CD14-positive monocyte (primary cell): ENCODE measurements at regions not wholly inside any gene's neighbourhood (a gene's known extent, or its start where the extent isn't known, plus 50 kb on each side); places are given as distances from the start of the nearest gene placed in this dataset.

Experiments
- DNase-seq, 3 donors: peaks; one replicate each; pipeline ENCODE4 v3.0.0-alpha.2; 2011 to 2022
- H2AFZ ChIP-seq: 2 replicates; pipeline ENCODE4 v1.6.0; 2012; ENCODE audit warnings: mild to moderate bottlenecking, low read depth, low read length, inconsistent platforms; ENCODE audit not compliant: insufficient read depth, poor library complexity, severe bottlenecking
- H3K27ac ChIP-seq, 2 donors: 1 replicate in 1 of 2; 2 replicates in 1 of 2; pipeline ENCODE4 v1.5.1; 2012 to 2013; ENCODE audit warnings: low read length in 2 of 2, control low read depth in 1 of 2, inconsistent platforms in 1 of 2, low read depth in 1 of 2, mild to moderate bottlenecking in 1 of 2
- H3K27me3 ChIP-seq, 2 donors: one replicate each; pipeline versions ENCODE4 v1.6.0 to v1.6.1; 2011 to 2013; ENCODE audit warnings: low read length in 2 of 2; ENCODE audit not compliant: control insufficient read depth in 2 of 2, insufficient read depth in 2 of 2
- H3K36me3 ChIP-seq, 2 donors: replicated peaks in 1 of 2; 1 replicate in 1 of 2; 2 replicates in 1 of 2; pipeline versions ENCODE4 v1.5.1 to v1.6.1; 2012 to 2013; ENCODE audit warnings: low read length in 2 of 2, control low read depth in 1 of 2, inconsistent platforms in 1 of 2, mild to moderate bottlenecking in 1 of 2; ENCODE audit not compliant: insufficient read depth in 2 of 2, control insufficient read depth in 1 of 2
- H3K4me1 ChIP-seq, 2 donors: 1 replicate in 1 of 2; 2 replicates in 1 of 2; pipeline versions ENCODE4 v1.5.1 to v1.6.1; 2012 to 2013; ENCODE audit warnings: low read length in 2 of 2, control low read depth in 1 of 2, inconsistent platforms in 1 of 2, mild to moderate bottlenecking in 1 of 2, moderate library complexity in 1 of 2; ENCODE audit not compliant: insufficient read depth in 2 of 2, control insufficient read depth in 1 of 2
- H3K4me2 ChIP-seq: replicated peaks from 2 replicates; pipeline ENCODE3; 2012; ENCODE audit warnings: low read length, moderate library complexity, mild to moderate bottlenecking; ENCODE audit not compliant: poor library complexity, severe bottlenecking; ENCODE audit errors: extremely low read depth
- H3K4me3 ChIP-seq, 3 experiments: fragments of 200-600 bp in 1 of 3; sonication (generic) in 1 of 3; replicated peaks in 1 of 3; 1 replicate in 2 of 3; 2 replicates in 1 of 3; pipeline ENCODE4 v1.5.1; 2011 to 2013; ENCODE audit warnings: low read length in 3 of 3, mild to moderate bottlenecking in 3 of 3, control low read depth in 2 of 3, low read depth in 2 of 3, inconsistent platforms in 1 of 3, moderate library complexity in 1 of 3
- H3K79me2 ChIP-seq: 2 replicates; pipeline ENCODE4 v1.6.0; 2012; ENCODE audit warnings: mild to moderate bottlenecking, control low read depth, inconsistent platforms, low read length, moderate library complexity; ENCODE audit not compliant: insufficient read depth
- H3K9ac ChIP-seq: 2 replicates; pipeline ENCODE4 v1.6.0; 2017; ENCODE audit warnings: low read length, mild to moderate bottlenecking; ENCODE audit not compliant: insufficient read depth, poor library complexity, severe bottlenecking
- H3K9me3 ChIP-seq, 2 donors: replicated peaks in 1 of 2; 1 replicate in 1 of 2; 2 replicates in 1 of 2; pipeline versions ENCODE4 v1.5.1 to v1.6.1; 2012 to 2013; ENCODE audit warnings: low read length in 2 of 2, control low read depth in 1 of 2; ENCODE audit not compliant: control insufficient read depth in 1 of 2, insufficient read depth in 1 of 2
- H4K20me1 ChIP-seq: 2 replicates; pipeline ENCODE4 v1.6.0; 2012; ENCODE audit warnings: mild to moderate bottlenecking, low read length, control low read depth, moderate library complexity; ENCODE audit not compliant: insufficient read depth
- H3K27ac Mint-ChIP-seq, 7 donors: one replicate each; pipeline ENCODE4 v1.8.0; 2020; ENCODE audit warnings: mild to moderate bottlenecking in 7 of 7, mixed read lengths in 7 of 7, moderate library complexity in 6 of 7, inconsistent platforms in 2 of 7
- H3K27me3 Mint-ChIP-seq, 3 donors: one replicate each; pipeline ENCODE4 v1.8.0; 2021 to 2022; ENCODE audit warnings: low read depth in 3 of 3, mild to moderate bottlenecking in 3 of 3, mixed read lengths in 3 of 3, moderate library complexity in 3 of 3, inconsistent platforms in 1 of 3
- H3K36me3 Mint-ChIP-seq, 2 donors: one replicate each; pipeline ENCODE4 v1.8.0; 2020; ENCODE audit warnings: mixed read lengths in 2 of 2, inconsistent platforms in 1 of 2, mild to moderate bottlenecking in 1 of 2
- H3K4me1 Mint-ChIP-seq: one replicate; pipeline ENCODE4 v1.8.0; 2020; ENCODE audit warnings: mild to moderate bottlenecking, mixed read lengths
- H3K4me3 Mint-ChIP-seq, 2 donors: one replicate each; pipeline ENCODE4 v1.8.0; 2020; ENCODE audit warnings: mild to moderate bottlenecking in 2 of 2, mixed read lengths in 2 of 2, moderate library complexity in 1 of 2
- H3K9me3 Mint-ChIP-seq, 7 donors: one replicate each; pipeline ENCODE4 v1.8.0; 2020 to 2022; ENCODE audit warnings: mixed read lengths in 7 of 7, mild to moderate bottlenecking in 6 of 7, moderate library complexity in 6 of 7, inconsistent platforms in 2 of 7
- WGBS: methylation state at CpG from one replicate; pipeline ENCODE4 v1.1.5; 2013; ENCODE audit warnings: missing lambda C conversion rate; ENCODE audit not compliant: insufficient coverage; 5-methylcytosine and 5-hydroxymethylcytosine counted together
- intact Hi-C, 2 donors: fragments of 100-400 bp; cut with micrococcal nuclease; formaldehyde crosslinking; loops; one replicate each; pipeline versions ENCODE4 v1.15.0 to v1.15.1; 2023
- TF ChIP-seq, protein P1 (sequence below): fragments of 200-600 bp; IDR thresholded peaks from one replicate; pipeline ENCODE4 v1.8.0; 2022; ENCODE audit warnings: antibody characterized with exemption, mild to moderate bottlenecking

GRCh38 chr13:85095418-85096272 lies 703.6 kb downstream of the SLITRK6 start:
- Histone ChIP-seq H3K9ac (no peak overlapping the region), H3K4me3 (no peak overlapping the region), H3K27ac (no peak overlapping the region), H2AFZ (no peak overlapping the region), H3K27me3 (no peaks in the 10 kb centered on the region), H3K9me3 (peaks cover 1 to 7% of the 10 kb centered on the region in 2 donors), H3K4me1 (no peaks in the 10 kb centered on the region), H3K36me3 (no peaks in the 10 kb centered on the region), H3K79me2 (no peaks in the 10 kb centered on the region), H4K20me1 (no peaks in the 10 kb centered on the region), H3K4me2 (no peak overlapping the region)
- Mint-ChIP-seq H3K27ac (no peak overlapping the region), H3K27me3 (peaks cover 0 to 1% (median 0%) of the 10 kb centered on the region in 3 donors), H3K9me3 (peaks cover 3 to 13% (median 7%) of the 10 kb centered on the region in 7 donors), H3K4me3 (no peak overlapping the region), H3K4me1 (no peaks in the 10 kb centered on the region), H3K36me3 (no peaks in the 10 kb centered on the region)
- DNase-seq: no peak
- WGBS: 83% methylated on average over 2 of the region's 4 CpGs
- TF ChIP-seq, protein P1, sequence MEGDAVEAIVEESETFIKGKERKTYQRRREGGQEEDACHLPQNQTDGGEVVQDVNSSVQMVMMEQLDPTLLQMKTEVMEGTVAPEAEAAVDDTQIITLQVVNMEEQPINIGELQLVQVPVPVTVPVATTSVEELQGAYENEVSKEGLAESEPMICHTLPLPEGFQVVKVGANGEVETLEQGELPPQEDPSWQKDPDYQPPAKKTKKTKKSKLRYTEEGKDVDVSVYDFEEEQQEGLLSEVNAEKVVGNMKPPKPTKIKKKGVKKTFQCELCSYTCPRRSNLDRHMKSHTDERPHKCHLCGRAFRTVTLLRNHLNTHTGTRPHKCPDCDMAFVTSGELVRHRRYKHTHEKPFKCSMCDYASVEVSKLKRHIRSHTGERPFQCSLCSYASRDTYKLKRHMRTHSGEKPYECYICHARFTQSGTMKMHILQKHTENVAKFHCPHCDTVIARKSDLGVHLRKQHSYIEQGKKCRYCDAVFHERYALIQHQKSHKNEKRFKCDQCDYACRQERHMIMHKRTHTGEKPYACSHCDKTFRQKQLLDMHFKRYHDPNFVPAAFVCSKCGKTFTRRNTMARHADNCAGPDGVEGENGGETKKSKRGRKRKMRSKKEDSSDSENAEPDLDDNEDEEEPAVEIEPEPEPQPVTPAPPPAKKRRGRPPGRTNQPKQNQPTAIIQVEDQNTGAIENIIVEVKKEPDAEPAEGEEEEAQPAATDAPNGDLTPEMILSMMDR: no peak
- intact Hi-C loops: no loop called here

DNA sequence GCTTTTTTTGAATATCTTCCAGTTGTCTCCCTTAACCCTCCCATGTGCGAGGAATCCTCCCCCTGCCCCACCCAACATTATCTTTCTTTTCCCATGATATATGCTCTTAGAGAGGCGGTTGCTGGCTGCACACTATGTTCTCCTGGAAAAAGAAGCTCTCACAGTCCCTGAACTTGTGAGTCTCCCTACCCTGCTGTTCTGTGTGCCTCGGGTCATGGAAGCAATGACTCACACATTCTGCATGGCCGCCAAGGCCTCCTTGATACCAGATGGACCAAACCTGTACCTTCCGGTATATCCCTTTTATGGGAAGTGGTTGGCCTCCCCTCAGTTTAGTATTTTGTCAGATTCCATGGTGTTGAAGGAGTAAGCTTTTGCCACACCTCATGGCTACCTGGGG lies 705.4 kb downstream of the SLITRK6 start:
- TF ChIP-seq, protein P1: no peak
- Mint-ChIP-seq H3K9me3 (peaks cover 1 to 11% (median 3%) of the 10 kb centered on the region in 7 donors), H3K27me3 (peaks cover 0 to 1% (median 0%) of the 10 kb centered on the region in 3 donors), H3K4me3 (no peak overlapping the region), H3K36me3 (no peaks in the 10 kb centered on the region), H3K4me1 (no peaks in the 10 kb centered on the region), H3K27ac (no peak overlapping the region)
- Histone ChIP-seq H3K27me3 (no peaks in the 10 kb centered on the region), H3K9me3 (peaks cover 0 to 4% of the 10 kb centered on the region in 2 donors), H3K27ac (no peak overlapping the region), H3K4me1 (no peaks in the 10 kb centered on the region), H2AFZ (no peak overlapping the region), H4K20me1 (no peaks in the 10 kb centered on the region), H3K4me3 (no peak overlapping the region), H3K79me2 (no peaks in the 10 kb centered on the region), H3K9ac (no peak overlapping the region), H3K4me2 (no peak overlapping the region), H3K36me3 (no peaks in the 10 kb centered on the region)
- 91% methylated on average over 4 of the region's 5 CpGs for WGBS
- intact Hi-C loops: no loop called here
- DNase-seq: no peak
